NB4 (cell line): ENCODE measurements at regions not wholly inside any gene's neighbourhood (a gene's known extent, or its start where the extent isn't known, plus 50 kb on each side); places are given as distances from the start of the nearest gene placed in this dataset.

Source experiments
- MYC ChIP-seq: IDR thresholded peaks from 2 replicates; pipeline ENCODE4 v1.6.1; 2011; ENCODE audit warnings: low read depth, low read length
- POLR2A ChIP-seq: IDR thresholded peaks from 2 replicates; pipeline ENCODE4 v1.6.1; 2011; ENCODE audit warnings: mild to moderate bottlenecking; ENCODE audit not compliant: insufficient read length; ENCODE audit errors: extremely low read depth
- TF ChIP-seq, protein P1 (sequence below): IDR thresholded peaks from one replicate; pipeline ENCODE4 v1.5.1; 2012; ENCODE audit warnings: low read depth, low read length
- TF ChIP-seq, protein P2 (sequence below): IDR thresholded peaks from 2 replicates; pipeline ENCODE4 v1.6.1; 2011; ENCODE audit warnings: low read depth, low read length

DNA sequence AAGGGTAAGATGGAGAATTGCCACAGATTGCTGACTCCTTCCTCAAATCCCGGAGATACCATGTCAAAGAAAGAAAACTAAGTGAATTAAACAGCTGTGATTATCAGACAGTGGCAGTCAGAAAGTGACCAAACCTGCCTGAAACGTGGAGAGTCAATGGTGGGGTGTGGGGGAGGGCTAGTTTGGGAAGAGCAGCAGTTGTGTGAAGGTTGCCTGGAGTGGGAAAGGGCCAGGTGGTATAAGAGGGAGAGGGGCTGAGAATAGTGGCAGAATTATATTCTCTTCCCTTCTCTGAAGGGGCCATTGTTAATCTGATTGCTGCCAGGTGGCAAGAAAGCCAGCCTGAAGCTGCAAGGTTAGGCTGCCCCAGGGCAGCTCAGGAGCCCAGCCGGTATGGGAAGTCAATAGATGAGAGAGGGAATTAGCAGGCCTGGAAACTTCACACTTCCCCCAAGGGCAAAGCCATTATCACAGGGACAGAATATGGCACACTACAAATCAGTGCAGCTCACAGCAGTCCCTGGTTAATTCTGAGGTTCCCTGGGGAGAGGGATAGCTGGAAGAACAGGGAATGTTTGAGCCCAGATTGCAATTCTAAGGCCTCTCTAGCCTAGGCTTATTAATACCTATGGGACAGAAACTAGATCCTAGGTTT, 83.9 kb upstream of the ITGB1 start:
- TF ChIP-seq, protein P1, sequence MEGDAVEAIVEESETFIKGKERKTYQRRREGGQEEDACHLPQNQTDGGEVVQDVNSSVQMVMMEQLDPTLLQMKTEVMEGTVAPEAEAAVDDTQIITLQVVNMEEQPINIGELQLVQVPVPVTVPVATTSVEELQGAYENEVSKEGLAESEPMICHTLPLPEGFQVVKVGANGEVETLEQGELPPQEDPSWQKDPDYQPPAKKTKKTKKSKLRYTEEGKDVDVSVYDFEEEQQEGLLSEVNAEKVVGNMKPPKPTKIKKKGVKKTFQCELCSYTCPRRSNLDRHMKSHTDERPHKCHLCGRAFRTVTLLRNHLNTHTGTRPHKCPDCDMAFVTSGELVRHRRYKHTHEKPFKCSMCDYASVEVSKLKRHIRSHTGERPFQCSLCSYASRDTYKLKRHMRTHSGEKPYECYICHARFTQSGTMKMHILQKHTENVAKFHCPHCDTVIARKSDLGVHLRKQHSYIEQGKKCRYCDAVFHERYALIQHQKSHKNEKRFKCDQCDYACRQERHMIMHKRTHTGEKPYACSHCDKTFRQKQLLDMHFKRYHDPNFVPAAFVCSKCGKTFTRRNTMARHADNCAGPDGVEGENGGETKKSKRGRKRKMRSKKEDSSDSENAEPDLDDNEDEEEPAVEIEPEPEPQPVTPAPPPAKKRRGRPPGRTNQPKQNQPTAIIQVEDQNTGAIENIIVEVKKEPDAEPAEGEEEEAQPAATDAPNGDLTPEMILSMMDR, result no peak
- no peak for TF ChIP-seq MYC
- no peak for TF ChIP-seq POLR2A
- TF ChIP-seq, protein P2, sequence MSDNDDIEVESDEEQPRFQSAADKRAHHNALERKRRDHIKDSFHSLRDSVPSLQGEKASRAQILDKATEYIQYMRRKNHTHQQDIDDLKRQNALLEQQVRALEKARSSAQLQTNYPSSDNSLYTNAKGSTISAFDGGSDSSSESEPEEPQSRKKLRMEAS, result no peak
